ENCODE measurements at regions not wholly inside any gene's neighbourhood (a gene's known extent, or its start where the extent isn't known, plus 50 kb on each side); places are given as distances from the start of the nearest gene placed in this dataset.
A peak's percentile ranks its signal among the peaks of the same experiment; 100 is the strongest.

GRCh38 chr1:182251561-182251960, 140.0 kb downstream of the GLUL start:
- DNase-seq (ENCODE audit: low spot score) (no peak), FAIRE-seq (no peak), ATAC-seq (no peak)
- H3K27ac ChIP-seq (ENCODE audit: extremely low read length, insufficient read depth, low read length) = no peak overlapping the region
- H3K79me2 ChIP-seq (ENCODE audit: insufficient read depth, low read length) = no peaks in the 10 kb centered on the region
- BruUV-seq (replicated peaks) = no TSS peak
- H3K4me2 ChIP-seq (ENCODE audit: low read depth, low read length) = no peak overlapping the region
- H2AFZ ChIP-seq (ENCODE audit: low read length) = no peak overlapping the region
- intact Hi-C loops (cut with micrococcal nuclease; ENCODE audit: unreplicated experiment) = no loop called here
- TF ChIP-seq, protein P1, sequence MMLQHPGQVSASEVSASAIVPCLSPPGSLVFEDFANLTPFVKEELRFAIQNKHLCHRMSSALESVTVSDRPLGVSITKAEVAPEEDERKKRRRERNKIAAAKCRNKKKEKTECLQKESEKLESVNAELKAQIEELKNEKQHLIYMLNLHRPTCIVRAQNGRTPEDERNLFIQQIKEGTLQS (CRISPR knock-in tag; IDR thresholded peaks at IDR 0.05) = no peak
- no peak for TF ChIP-seq DNMT3B (CRISPR knock-in tag; conservative IDR thresholded peaks at IDR 0.05)
- TF ChIP-seq REXO4 (CRISPR knock-in tag; IDR thresholded peaks at IDR 0.05; ENCODE audit: borderline replicate concordance) = no peak
- no peak for TF ChIP-seq ZFP82 (CRISPR knock-in tag; IDR thresholded peaks at IDR 0.05; ENCODE audit: borderline replicate concordance)
- TF ChIP-seq MEIS1 (CRISPR knock-in tag; IDR thresholded peaks at IDR 0.05; ENCODE audit: borderline replicate concordance) = no peak
- POLR2A ChIA-PET = no interaction called here
- in situ Hi-C loops (cut with HindIII; ENCODE audit: extremely low pct_ligation_motif_present, low pct_unique_long_range_greater_than_20kb) = no loop called here
- no peak overlapping the region for H3K9ac ChIP-seq (ENCODE audit: insufficient read depth, low read depth, low read length)
- H3K9me3 ChIP-seq (ENCODE audit: low read length) = no peaks in the 10 kb centered on the region
- H3K27me3 ChIP-seq (ENCODE audit: control insufficient read depth in 1 of 2, insufficient read depth in 2 of 2, low read length in 2 of 2) = no peaks in the 10 kb centered on the region
- 93% methylated on average over 1 of the region's 1 CpG for WGBS (ENCODE audit: low lambda C conversion rate)
- no peak overlapping the region for H3K4me3 ChIP-seq (replicated peaks in 1 of 3; ENCODE audit: insufficient read depth in 1 of 3, low read depth in 2 of 3, low read length in 3 of 3)
- no peaks in the 10 kb centered on the region for H3K36me3 ChIP-seq (replicated peaks in 1 of 2; ENCODE audit: control insufficient read depth in 1 of 2, insufficient read depth in 2 of 2, low read length in 2 of 2)
- H4K20me1 ChIP-seq (ENCODE audit: insufficient read depth, low read length) = no peaks in the 10 kb centered on the region
- peaks cover 42% of the 10 kb centered on the region for H3K4me1 ChIP-seq (ENCODE audit: insufficient read depth, low read length)
- CTCF ChIA-PET (ENCODE audit: low intra/inter-chr PET ratio, low total read pairs) = no interaction called here

- Histone ChIP-seq H3K27ac (ENCODE audit: extremely low read length, insufficient read depth, low read length) (peak overlapping the region; percentile 80), H2AFZ (ENCODE audit: low read length) (no peak overlapping the region), H4K20me1 (ENCODE audit: insufficient read depth, low read length) (no peaks in the 10 kb centered on the region), H3K4me1 (ENCODE audit: insufficient read depth, low read length) (peaks cover 28% of the 10 kb centered on the region), H3K36me3 (replicated peaks in 1 of 2; ENCODE audit: control insufficient read depth in 1 of 2, insufficient read depth in 2 of 2, low read length in 2 of 2) (no peaks in the 10 kb centered on the region), H3K4me3 (replicated peaks in 1 of 3; ENCODE audit: insufficient read depth in 1 of 3, low read depth in 2 of 3, low read length in 3 of 3) (peak overlapping the region in 2 of 3 experiments; percentile 49 to 61; a peak in 2 of 6 replicates), H3K9ac (ENCODE audit: insufficient read depth, low read depth, low read length) (peak overlapping the region; percentile 60), H3K4me2 (ENCODE audit: low read depth, low read length) (peak overlapping the region; percentile 85), H3K79me2 (ENCODE audit: insufficient read depth, low read length) (no peaks in the 10 kb centered on the region), H3K9me3 (ENCODE audit: low read length) (no peaks in the 10 kb centered on the region), H3K27me3 (ENCODE audit: control insufficient read depth in 1 of 2, insufficient read depth in 2 of 2, low read length in 2 of 2) (no peaks in the 10 kb centered on the region)
- in situ Hi-C loops (cut with HindIII; ENCODE audit: extremely low pct_ligation_motif_present, low pct_unique_long_range_greater_than_20kb) = loop anchor here (10.0 kb wide), 1 partner anchor 104 kb away; no protein-coding TSS in a partner anchor
- intact Hi-C loops (cut with micrococcal nuclease; ENCODE audit: unreplicated experiment) = loop anchor here (2.0 to 5.0 kb wide), 3 partner anchors 38 to 164 kb away; no protein-coding TSS in a partner anchor
- FAIRE-seq (peak; percentile 99), ATAC-seq (peak; percentile 100), DNase-seq (ENCODE audit: low spot score) (peak; percentile 90)
- ChIA-PET POLR2A (interaction anchor here (0.8 to 1.5 kb wide), 8 partner anchors 31 to 143 kb away, joined by 3 to 19 read pairs (median 5); partner anchors contain the start of gene GLUL), CTCF (ENCODE audit: low intra/inter-chr PET ratio, low total read pairs) (no interaction called here)
- BruUV-seq (replicated peaks) = no TSS peak
- WGBS (ENCODE audit: low lambda C conversion rate) = 6% methylated on average over 14 of the region's 15 CpGs
- TF ChIP-seq, protein P2, sequence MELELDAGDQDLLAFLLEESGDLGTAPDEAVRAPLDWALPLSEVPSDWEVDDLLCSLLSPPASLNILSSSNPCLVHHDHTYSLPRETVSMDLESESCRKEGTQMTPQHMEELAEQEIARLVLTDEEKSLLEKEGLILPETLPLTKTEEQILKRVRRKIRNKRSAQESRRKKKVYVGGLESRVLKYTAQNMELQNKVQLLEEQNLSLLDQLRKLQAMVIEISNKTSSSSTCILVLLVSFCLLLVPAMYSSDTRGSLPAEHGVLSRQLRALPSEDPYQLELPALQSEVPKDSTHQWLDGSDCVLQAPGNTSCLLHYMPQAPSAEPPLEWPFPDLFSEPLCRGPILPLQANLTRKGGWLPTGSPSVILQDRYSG (CRISPR knock-in tag; IDR thresholded peaks at IDR 0.05) = no peak
- TF ChIP-seq POGK (CRISPR knock-in tag; conservative IDR thresholded peaks at IDR 0.05) (peak; percentile 48; the same call in 1 of the 2 replicates), MAFG (CRISPR knock-in tag; IDR thresholded peaks at IDR 0.05) (no peak), MTA3 (CRISPR knock-in tag; IDR thresholded peaks at IDR 0.05) (no peak), TFE3 (CRISPR knock-in tag; IDR thresholded peaks at IDR 0.05) (no peak; the same call in none of the 2 replicates), RXRB (CRISPR knock-in tag; IDR thresholded peaks at IDR 0.05; ENCODE audit: borderline replicate concordance) (peak; percentile 30; the same call in 1 of the 2 replicates), ZSCAN12 (CRISPR knock-in tag; IDR thresholded peaks at IDR 0.05) (no peak), HNRNPUL1 (IDR thresholded peaks at IDR 0.05; ENCODE audit: low read depth, low read length) (no peak), TOPORS (CRISPR knock-in tag; IDR thresholded peaks at IDR 0.05) (0 out of 2 replicates have a peak, but pooled peaks have one; percentile 51), ZFP36L2 (CRISPR knock-in tag; IDR thresholded peaks at IDR 0.05) (no peak)
Measured at GRCh38 chr1:182249201-182249676, 142.4 kb downstream of the GLUL start.
